ENCODE measurements at regions not wholly inside any gene's neighbourhood (a gene's known extent, or its start where the extent isn't known, plus 50 kb on each side); places are given as distances from the start of the nearest gene placed in this dataset.

- peaks cover 18% of the 10 kb centered on the region for H3K4me1 Mint-ChIP-seq (ENCODE audit: low read depth, unreplicated experiment)
Observed at GRCh38 chr12:91566328-91567099, 383.9 kb upstream of the DCN start.

GRCh38 chr12:91565846-91566245 is 383.2 kb upstream of the DCN start:
- Histone ChIP-seq H3K79me2 (ENCODE audit: insufficient read depth, low read length) (no peaks in the 10 kb centered on the region), H4K20me1 (ENCODE audit: insufficient read depth, low read length) (no peaks in the 10 kb centered on the region), H3K4me3 (ENCODE audit: insufficient read depth, low read depth, low read length) (no peak overlapping the region), H3K9me3 (ENCODE audit: insufficient read depth, low read depth, low read length) (no peaks in the 10 kb centered on the region), H3K27ac (ENCODE audit: low read depth, low read length) (no peak overlapping the region), H3K36me3 (ENCODE audit: insufficient read depth, low read length) (no peaks in the 10 kb centered on the region), H3K4me1 (ENCODE audit: insufficient read depth, low read length) (peaks cover 5% of the 10 kb centered on the region), H2AFZ (ENCODE audit: low read depth, low read length) (no peak overlapping the region), H3K27me3 (ENCODE audit: insufficient read depth, low read length) (no peaks in the 10 kb centered on the region), H3K9ac (ENCODE audit: low read length) (no peak overlapping the region), H3K4me2 (ENCODE audit: low read length) (no peak overlapping the region)
- no peak overlapping the region for H3K4me3 Mint-ChIP-seq (ENCODE audit: unreplicated experiment)
- H3K27me3 Mint-ChIP-seq (ENCODE audit: low read depth, unreplicated experiment) = no peaks in the 10 kb centered on the region
- TF ChIP-seq EZH2 (IDR thresholded peaks at IDR 0.05; ENCODE audit: insufficient read depth, low read length) (no peak), CTCF (IDR thresholded peaks at IDR 0.05; ENCODE audit: insufficient read depth, low read depth, low read length) (no peak)
- no peak for FAIRE-seq
- no peak for DNase-seq (ENCODE audit: low read depth)
- no peaks in the 10 kb centered on the region for H3K36me3 Mint-ChIP-seq (ENCODE audit: low read depth, unreplicated experiment)
- H3K27ac Mint-ChIP-seq (ENCODE audit: unreplicated experiment) = peak overlapping the region; percentile 53
- H3K9me3 Mint-ChIP-seq (ENCODE audit: unreplicated experiment) = no peaks in the 10 kb centered on the region
- peaks cover 18% of the 10 kb centered on the region for H3K4me1 Mint-ChIP-seq (ENCODE audit: low read depth, unreplicated experiment)

More at GRCh38 chr12:91566328-91567099, 383.9 kb upstream of the DCN start:
- Histone ChIP-seq H3K27me3 (ENCODE audit: insufficient read depth, low read length) (no peaks in the 10 kb centered on the region), H2AFZ (ENCODE audit: low read depth, low read length) (no peak overlapping the region), H3K27ac (ENCODE audit: low read depth, low read length) (no peak overlapping the region), H3K4me1 (ENCODE audit: insufficient read depth, low read length) (peaks cover 5% of the 10 kb centered on the region), H3K79me2 (ENCODE audit: insufficient read depth, low read length) (no peaks in the 10 kb centered on the region), H3K4me2 (ENCODE audit: low read length) (no peak overlapping the region), H4K20me1 (ENCODE audit: insufficient read depth, low read length) (no peaks in the 10 kb centered on the region), H3K9me3 (ENCODE audit: insufficient read depth, low read depth, low read length) (no peaks in the 10 kb centered on the region), H3K36me3 (ENCODE audit: insufficient read depth, low read length) (no peaks in the 10 kb centered on the region), H3K9ac (ENCODE audit: low read length) (no peak overlapping the region), H3K4me3 (ENCODE audit: insufficient read depth, low read depth, low read length) (no peak overlapping the region)
- Mint-ChIP-seq H3K27me3 (ENCODE audit: low read depth, unreplicated experiment) (no peaks in the 10 kb centered on the region), H3K9me3 (ENCODE audit: unreplicated experiment) (no peaks in the 10 kb centered on the region), H3K36me3 (ENCODE audit: low read depth, unreplicated experiment) (no peaks in the 10 kb centered on the region), H3K27ac (ENCODE audit: unreplicated experiment) (no peak overlapping the region), H3K4me3 (ENCODE audit: unreplicated experiment) (no peak overlapping the region)
- DNase-seq (ENCODE audit: low read depth) = no peak
- no peak for FAIRE-seq
- TF ChIP-seq CTCF (IDR thresholded peaks at IDR 0.05; ENCODE audit: insufficient read depth, low read depth, low read length) = no peak
- no peak for TF ChIP-seq EZH2 (IDR thresholded peaks at IDR 0.05; ENCODE audit: insufficient read depth, low read length)

GRCh38 chr12:91565246-91565645 is 382.6 kb upstream of the DCN start:
- H4K20me1 ChIP-seq (ENCODE audit: insufficient read depth, low read length) = no peaks in the 10 kb centered on the region
- no peak overlapping the region for H3K9ac ChIP-seq (ENCODE audit: low read length)
- H3K27me3 Mint-ChIP-seq (ENCODE audit: low read depth, unreplicated experiment) = no peaks in the 10 kb centered on the region
- peaks cover 5% of the 10 kb centered on the region for H3K4me1 ChIP-seq (ENCODE audit: insufficient read depth, low read length)
- no peaks in the 10 kb centered on the region for H3K9me3 ChIP-seq (ENCODE audit: insufficient read depth, low read depth, low read length)
- H3K79me2 ChIP-seq (ENCODE audit: insufficient read depth, low read length) = no peaks in the 10 kb centered on the region
- H2AFZ ChIP-seq (ENCODE audit: low read depth, low read length) = peak overlapping the region; percentile 38
- peaks cover 18% of the 10 kb centered on the region for H3K4me1 Mint-ChIP-seq (ENCODE audit: low read depth, unreplicated experiment)
- H3K4me3 Mint-ChIP-seq (ENCODE audit: unreplicated experiment) = no peak overlapping the region
- no peaks in the 10 kb centered on the region for H3K36me3 ChIP-seq (ENCODE audit: insufficient read depth, low read length)
- H3K27ac Mint-ChIP-seq (ENCODE audit: unreplicated experiment) = peak overlapping the region; percentile 64
- H3K27ac ChIP-seq (ENCODE audit: low read depth, low read length) = no peak overlapping the region
- peaks cover 1% of the 10 kb centered on the region for H3K9me3 Mint-ChIP-seq (ENCODE audit: unreplicated experiment)
- H3K4me2 ChIP-seq (ENCODE audit: low read length) = peak overlapping the region; percentile 41
- peak; percentile 50 for DNase-seq (ENCODE audit: low read depth)
- FAIRE-seq = peak; percentile 5
- no peak overlapping the region for H3K4me3 ChIP-seq (ENCODE audit: insufficient read depth, low read depth, low read length)
- no peaks in the 10 kb centered on the region for H3K27me3 ChIP-seq (ENCODE audit: insufficient read depth, low read length)
- H3K36me3 Mint-ChIP-seq (ENCODE audit: low read depth, unreplicated experiment) = no peaks in the 10 kb centered on the region
- no peak for TF ChIP-seq EZH2 (IDR thresholded peaks at IDR 0.05; ENCODE audit: insufficient read depth, low read length)
- TF ChIP-seq CTCF (IDR thresholded peaks at IDR 0.05; ENCODE audit: insufficient read depth, low read depth, low read length) = no peak
